Heart left ventricle (tissue), 16 donors: ENCODE measurements at regions not wholly inside any gene's neighbourhood (a gene's known extent, or its start where the extent isn't known, plus 50 kb on each side); places are given as distances from the start of the nearest gene placed in this dataset.

Source experiments
- ATAC-seq, 4 donors: fragments of 200-7000 bp; cut with Tn5 transposase; one replicate each; pipeline ENCODE4 v1.9.1; 2020 to 2022; ENCODE audit warnings: moderate library complexity in 4 of 4, mild to moderate bottlenecking in 3 of 4, moderate number of reproducible peaks in 1 of 4
- DNase-seq, 5 donors: peaks; one replicate each; pipeline ENCODE4 v3.0.0-alpha.2; 2020
- H3K27ac ChIP-seq, 12 donors: fragments of 200-600 bp; sonication (generic) in 4 of 12; one replicate each; pipeline versions ENCODE4 v1.5.0 to v1.8.0; 2016 to 2022; ENCODE audit warnings: mild to moderate bottlenecking in 2 of 12
- H3K27me3 ChIP-seq, 9 donors: fragments of 200-600 bp; sonication (generic) in 2 of 9; one replicate each; pipeline versions ENCODE4 v1.5.1 to v1.8.0; 2016 to 2022; ENCODE audit warnings: mild to moderate bottlenecking in 3 of 9
- H3K36me3 ChIP-seq, 9 donors: fragments of 200-600 bp; sonication (generic) in 2 of 9; one replicate each; pipeline versions ENCODE4 v1.5.0 to v1.8.0; 2018 to 2022; ENCODE audit warnings: mild to moderate bottlenecking in 2 of 9
- H3K4me1 ChIP-seq, 12 donors: fragments of 200-600 bp; sonication (generic) in 4 of 12; one replicate each; pipeline versions ENCODE4 v1.5.0 to v1.8.0; 2016 to 2022; ENCODE audit warnings: mild to moderate bottlenecking in 3 of 12
- H3K4me3 ChIP-seq, 12 donors: fragments of 200-600 bp; sonication (generic) in 4 of 12; one replicate each; pipeline versions ENCODE4 v1.5.0 to v1.8.0; 2017 to 2022; ENCODE audit warnings: mild to moderate bottlenecking in 9 of 12, moderate library complexity in 4 of 12
- H3K9me3 ChIP-seq, 12 donors: fragments of 200-600 bp; sonication (generic) in 4 of 12; one replicate each; pipeline versions ENCODE4 v1.5.0 to v1.8.0; 2016 to 2022; ENCODE audit warnings: mild to moderate bottlenecking in 1 of 12
- POLR2A ChIP-seq, 2 donors: fragments of 450-650 bp; IDR thresholded peaks; one replicate each; pipeline ENCODE4 v1.6.1; 2017; ENCODE audit warnings: antibody characterized with exemption in 2 of 2, mild to moderate bottlenecking in 2 of 2, moderate library complexity in 2 of 2
- WGBS, 4 donors: extraction: QIAGEN DNeasy Blood & Tissue Kit in 2 of 4; methylation state at CpG; one replicate each; pipeline versions ENCODE4 v1.1.5 to v1.1.7; 2013 to 2018; 5-methylcytosine and 5-hydroxymethylcytosine counted together
- intact Hi-C, 10 donors: fragments of 100-400 bp; cut with DNase I; formaldehyde crosslinking; loops; one replicate each; pipeline versions ENCODE4 v1.11.1 to v1.14.2; 2022
- TF ChIP-seq, protein P1 (sequence below), 12 donors: fragments of 200-600 bp; sonication (generic) in 4 of 12; IDR thresholded peaks; one replicate each; pipeline versions ENCODE4 v1.5.0 to v1.8.0; 2018 to 2022; ENCODE audit warnings: antibody characterized with exemption in 12 of 12, mild to moderate bottlenecking in 5 of 12
- donor health status: ischemic (EF 13 %, LVEDD 7.1; RV severe dilation, severe dysfunction).
- donor health status: healthy with polysubstance abuse.
- donor health status: DM: no; HTN: yes; CAD: no.
- donor health status: DM: no; HTN: no; CAD: no.
- donor health status: ischemic (EF 25% LVEDD 6.9; RV normal size, moderate dysfunction).
- donor health status: ischemic (EF 25% LVEDD 5.7; RV mildly dilated, moderate dysfunction).
- donor health status: healthy.
- donor health status: DM: yes; HTN: yes; CAD: no.
- donor health status: ischemic (EF 35%, LVEDD 5.7; RV mildly dilated, moderate dysfunction).
- donor health status: nonischemic (EF 11% LVEDD 7.7; RV severe dilation, severe dysfunction).
- donor health status: DM: yes; HTN: yes; CAD: no.
- donor health status: PGD.
- donor health status: ischemic (EF 29% LVEDD 5.4; RV normal size, mild dysfunction).
- donor health status: nonischemic (EF 23%, LVEDD 6.1; RV moderate dilation, normal function).

DNA sequence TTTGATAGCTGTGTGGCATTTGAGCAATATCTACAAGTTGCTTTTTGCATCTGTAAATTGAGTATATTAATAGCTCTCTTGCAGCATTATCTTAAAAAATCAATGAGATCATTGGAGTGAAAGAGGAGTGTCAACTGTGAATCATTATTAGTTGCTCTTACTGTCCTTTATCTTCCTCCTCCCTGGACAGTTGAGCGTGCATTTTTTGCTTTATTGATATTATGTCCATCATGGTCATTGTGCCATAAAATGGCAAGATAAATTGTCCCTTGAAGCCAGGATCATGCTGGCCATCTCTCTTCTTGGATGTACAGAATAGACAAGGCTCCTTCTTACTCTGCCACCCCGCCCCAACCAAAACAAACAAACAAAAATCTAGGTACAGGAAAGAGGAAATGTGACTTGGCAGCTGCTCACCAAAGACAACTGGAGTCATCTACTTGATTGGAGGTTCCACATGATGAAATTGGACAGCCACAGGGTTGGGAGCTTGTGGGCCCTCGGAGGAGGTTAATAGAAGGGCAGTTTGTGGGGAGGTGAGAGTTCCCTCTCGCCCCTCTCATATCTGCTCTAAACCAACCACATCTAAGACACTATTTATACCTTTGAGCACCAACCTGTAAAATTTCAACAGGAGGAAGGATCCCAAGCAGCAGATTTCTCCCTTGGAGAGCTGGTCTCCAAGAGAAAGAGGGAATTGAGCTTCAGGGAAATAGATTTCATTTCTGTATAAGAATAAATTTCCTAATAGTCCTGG lies 252.7 kb downstream of the SKIDA1 start:
- Histone ChIP-seq H3K27me3 (no peaks in the 10 kb centered on the region), H3K4me3 (no peak overlapping the region), H3K9me3 (peaks cover 0 to 6% (median 0%) of the 10 kb centered on the region in 12 donors), H3K4me1 (no peaks in the 10 kb centered on the region), H3K27ac (no peak overlapping the region), H3K36me3 (no peaks in the 10 kb centered on the region)
- TF ChIP-seq POLR2A (IDR thresholded peaks at IDR 0.05), result no peak
- TF ChIP-seq, protein P1, sequence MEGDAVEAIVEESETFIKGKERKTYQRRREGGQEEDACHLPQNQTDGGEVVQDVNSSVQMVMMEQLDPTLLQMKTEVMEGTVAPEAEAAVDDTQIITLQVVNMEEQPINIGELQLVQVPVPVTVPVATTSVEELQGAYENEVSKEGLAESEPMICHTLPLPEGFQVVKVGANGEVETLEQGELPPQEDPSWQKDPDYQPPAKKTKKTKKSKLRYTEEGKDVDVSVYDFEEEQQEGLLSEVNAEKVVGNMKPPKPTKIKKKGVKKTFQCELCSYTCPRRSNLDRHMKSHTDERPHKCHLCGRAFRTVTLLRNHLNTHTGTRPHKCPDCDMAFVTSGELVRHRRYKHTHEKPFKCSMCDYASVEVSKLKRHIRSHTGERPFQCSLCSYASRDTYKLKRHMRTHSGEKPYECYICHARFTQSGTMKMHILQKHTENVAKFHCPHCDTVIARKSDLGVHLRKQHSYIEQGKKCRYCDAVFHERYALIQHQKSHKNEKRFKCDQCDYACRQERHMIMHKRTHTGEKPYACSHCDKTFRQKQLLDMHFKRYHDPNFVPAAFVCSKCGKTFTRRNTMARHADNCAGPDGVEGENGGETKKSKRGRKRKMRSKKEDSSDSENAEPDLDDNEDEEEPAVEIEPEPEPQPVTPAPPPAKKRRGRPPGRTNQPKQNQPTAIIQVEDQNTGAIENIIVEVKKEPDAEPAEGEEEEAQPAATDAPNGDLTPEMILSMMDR (IDR thresholded peaks at IDR 0.05), result no peak
- DNase-seq, result no peak
- no peak for ATAC-seq
- intact Hi-C loops, result loop anchor here in 4 of 10 donors (5.0 to 10.0 kb wide), 5 partner anchors 191 to 682 kb away; no protein-coding TSS in a partner anchor
- WGBS, 4 donors, result 82 to 90% (median 88%) methylated on average over 4 of the region's 4 CpGs

DNA sequence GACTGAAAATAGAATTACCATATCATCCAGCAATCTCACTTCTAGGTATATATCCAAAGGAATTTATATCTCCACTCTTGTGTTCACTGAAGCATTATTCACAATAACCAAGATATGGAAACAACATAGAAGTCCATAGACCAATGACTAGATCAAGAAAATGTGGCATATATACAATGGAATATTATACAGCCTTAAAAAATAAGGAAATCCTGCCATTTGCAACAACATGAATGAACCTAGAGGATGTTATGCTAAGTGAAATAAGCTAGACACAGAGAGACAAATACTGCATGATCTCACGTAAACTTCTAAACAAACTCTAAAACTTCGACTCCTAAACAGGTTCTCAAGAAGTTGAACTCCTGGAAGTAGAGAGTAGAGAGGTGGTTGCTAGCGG lies 254.5 kb downstream of the SKIDA1 start:
- WGBS, 4 donors, result 94 to 98% (median 97%) methylated on average over 3 of the region's 3 CpGs
- intact Hi-C loops, result loop anchor here in 7 of 10 donors (2.0 to 10.0 kb wide), 7 partner anchors 189 to 684 kb away; no protein-coding TSS in a partner anchor
- Histone ChIP-seq H3K27me3 (no peaks in the 10 kb centered on the region), H3K4me1 (no peaks in the 10 kb centered on the region), H3K9me3 (peaks cover 0 to 6% (median 0%) of the 10 kb centered on the region in 12 donors), H3K36me3 (no peaks in the 10 kb centered on the region), H3K4me3 (no peak overlapping the region), H3K27ac (no peak overlapping the region)
- TF ChIP-seq, protein P1 (IDR thresholded peaks at IDR 0.05), result no peak
- TF ChIP-seq POLR2A (IDR thresholded peaks at IDR 0.05), result no peak
- no peak for ATAC-seq
- DNase-seq, result no peak

DNA sequence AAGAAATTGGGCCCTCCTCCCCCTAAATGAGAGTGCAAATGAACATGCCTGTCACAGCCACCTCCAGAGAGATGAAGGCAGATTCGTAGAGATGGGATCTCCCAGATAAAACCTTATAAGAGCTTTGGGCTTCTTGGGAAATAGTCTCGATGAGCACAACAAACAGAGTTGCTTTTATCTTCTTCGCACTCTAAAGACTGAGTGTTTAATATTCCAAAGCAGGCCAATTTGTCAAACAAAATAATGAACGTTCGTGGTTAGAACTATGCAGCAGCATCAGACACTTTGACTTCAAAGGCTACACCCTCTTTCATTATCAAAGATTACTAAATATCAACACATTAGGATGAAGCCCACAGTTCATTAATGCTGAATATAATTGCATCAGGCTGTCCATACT lies 256.2 kb downstream of the SKIDA1 start:
- no peak overlapping the region for H3K27ac ChIP-seq
- TF ChIP-seq, protein P1 (IDR thresholded peaks at IDR 0.05), result no peak
- TF ChIP-seq POLR2A (IDR thresholded peaks at IDR 0.05), result no peak
- H3K4me3 ChIP-seq, result no peak overlapping the region
- no peak for ATAC-seq
- intact Hi-C loops, result loop anchor here in 7 of 10 donors (1.0 to 10.0 kb wide), 5 partner anchors 177 to 414 kb away; no protein-coding TSS in a partner anchor
- no peaks in the 10 kb centered on the region for H3K36me3 ChIP-seq
- no peaks in the 10 kb centered on the region for H3K27me3 ChIP-seq
- no peaks in the 10 kb centered on the region for H3K4me1 ChIP-seq
- WGBS, 4 donors, result 84 to 92% (median 90%) methylated on average over 5 of the region's 5 CpGs
- no peak for DNase-seq
- peaks cover 0 to 3% (median 0%) of the 10 kb centered on the region in 12 donors for H3K9me3 ChIP-seq

DNA sequence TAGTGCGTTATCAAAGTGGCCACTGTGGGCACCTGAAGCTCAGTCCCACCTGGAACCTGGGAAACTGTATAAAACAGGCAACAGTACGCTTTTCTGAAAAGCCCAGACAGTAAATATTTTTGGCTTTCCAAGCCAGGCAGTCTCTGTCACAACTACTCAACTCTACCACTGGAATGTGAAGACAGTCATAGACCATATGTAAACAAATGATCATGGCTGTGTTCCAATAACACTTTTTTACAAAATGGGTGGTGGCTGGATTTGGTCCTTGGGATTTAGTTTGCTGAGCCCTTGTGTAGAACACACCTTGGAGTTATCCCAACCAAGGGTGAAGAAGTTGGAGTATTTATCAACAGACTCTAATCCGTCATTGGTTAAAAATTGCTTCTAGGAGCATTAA lies 259.9 kb downstream of the SKIDA1 start:
- H3K36me3 ChIP-seq, result no peaks in the 10 kb centered on the region
- no peaks in the 10 kb centered on the region for H3K4me1 ChIP-seq
- no peaks in the 10 kb centered on the region for H3K27me3 ChIP-seq
- ATAC-seq, result no peak
- no peak overlapping the region for H3K27ac ChIP-seq
- H3K9me3 ChIP-seq, result no peaks in the 10 kb centered on the region
- 73 to 93% (median 88%) methylated on average over 3 of the region's 3 CpGs for WGBS, 4 donors
- DNase-seq, result no peak
- H3K4me3 ChIP-seq, result no peak overlapping the region
- intact Hi-C loops, result loop anchor here in 4 of 10 donors (5.0 to 10.0 kb wide), 3 partner anchors 173 to 411 kb away; no protein-coding TSS in a partner anchor
- no peak for TF ChIP-seq POLR2A (IDR thresholded peaks at IDR 0.05)
- TF ChIP-seq, protein P1 (IDR thresholded peaks at IDR 0.05), result no peak
